Endothelial cell (in vitro differentiated cells): ENCODE measurements at regions not wholly inside any gene's neighbourhood (a gene's known extent, or its start where the extent isn't known, plus 50 kb on each side); places are given as distances from the start of the nearest gene placed in this dataset.
A peak's percentile ranks its signal among the peaks of the same experiment; 100 is the strongest.

ENCODE experiments used
- DNase-seq: peaks from one replicate; pipeline ENCODE4 v3.0.0; 2021; ENCODE audit warnings: low spot score
- H3K27ac Mint-ChIP-seq: one replicate; pipeline ENCODE4 v1.8.0; 2021; ENCODE audit warnings: mixed read lengths, inconsistent platforms; ENCODE audit not compliant: unreplicated experiment
- H3K27me3 Mint-ChIP-seq: one replicate; pipeline ENCODE4 v1.8.0; 2021; ENCODE audit warnings: mild to moderate bottlenecking, moderate library complexity, mixed read lengths, inconsistent platforms; ENCODE audit not compliant: unreplicated experiment
- H3K36me3 Mint-ChIP-seq: one replicate; pipeline ENCODE4 v1.8.0; 2021; ENCODE audit warnings: mild to moderate bottlenecking, low read depth, mixed read lengths, inconsistent platforms; ENCODE audit not compliant: unreplicated experiment
- H3K4me1 Mint-ChIP-seq: one replicate; pipeline ENCODE4 v1.8.0; 2021; ENCODE audit warnings: mild to moderate bottlenecking, mixed read lengths, inconsistent platforms; ENCODE audit not compliant: unreplicated experiment
- H3K4me3 Mint-ChIP-seq: one replicate; pipeline ENCODE4 v1.8.0; 2021; ENCODE audit warnings: mild to moderate bottlenecking, mixed read lengths, inconsistent platforms; ENCODE audit not compliant: unreplicated experiment
- H3K9me3 Mint-ChIP-seq: one replicate; pipeline ENCODE4 v1.8.0; 2021; ENCODE audit warnings: mixed read lengths, inconsistent platforms; ENCODE audit not compliant: unreplicated experiment
- CTCF ChIP-seq: fragments of 200-600 bp; sonication (generic); IDR thresholded peaks from one replicate; pipeline ENCODE4 v1.5.0; 2021; ENCODE audit warnings: antibody characterized with exemption; ENCODE audit not compliant: unreplicated experiment

- no peaks in the 10 kb centered on the region for H3K9me3 Mint-ChIP-seq
Observed at GRCh38 chr1:2886631-2887030, 85.1 kb upstream of the TTC34 start.

GRCh38 chr1:2887941-2888855 is 86.7 kb upstream of the TTC34 start:
- Mint-ChIP-seq H3K36me3 (peaks cover 1% of the 10 kb centered on the region), H3K27ac (no peak overlapping the region), H3K27me3 (peaks cover 8% of the 10 kb centered on the region), H3K9me3 (no peaks in the 10 kb centered on the region), H3K4me3 (no peak overlapping the region), H3K4me1 (no peaks in the 10 kb centered on the region)
- DNase-seq = no peak
- TF ChIP-seq CTCF = no peak

More at GRCh38 chr1:2886631-2887030, 85.1 kb upstream of the TTC34 start:
- no peak for DNase-seq
- TF ChIP-seq CTCF = no peak
- no peaks in the 10 kb centered on the region for H3K4me1 Mint-ChIP-seq
- no peak overlapping the region for H3K4me3 Mint-ChIP-seq
- peaks cover 8% of the 10 kb centered on the region for H3K27me3 Mint-ChIP-seq
- no peak overlapping the region for H3K27ac Mint-ChIP-seq
- no peaks in the 10 kb centered on the region for H3K36me3 Mint-ChIP-seq

GRCh38 chr1:2890221-2890850 is 88.8 kb upstream of the TTC34 start:
- peaks cover 6% of the 10 kb centered on the region for H3K27me3 Mint-ChIP-seq
- no peaks in the 10 kb centered on the region for H3K4me1 Mint-ChIP-seq
- no peaks in the 10 kb centered on the region for H3K9me3 Mint-ChIP-seq
- H3K36me3 Mint-ChIP-seq = peaks cover 3% of the 10 kb centered on the region
- no peak for TF ChIP-seq CTCF
- DNase-seq = no peak
- H3K4me3 Mint-ChIP-seq = peak overlapping the region; percentile 21
- H3K27ac Mint-ChIP-seq = no peak overlapping the region

GRCh38 chr1:2891923-2892448 is 90.5 kb upstream of the TTC34 start:
- DNase-seq = no peak
- no peaks in the 10 kb centered on the region for H3K9me3 Mint-ChIP-seq
- H3K36me3 Mint-ChIP-seq = peaks cover 8% of the 10 kb centered on the region
- H3K4me1 Mint-ChIP-seq = no peaks in the 10 kb centered on the region
- no peak overlapping the region for H3K27ac Mint-ChIP-seq
- TF ChIP-seq CTCF = no peak
- H3K27me3 Mint-ChIP-seq = peaks cover 5% of the 10 kb centered on the region
- H3K4me3 Mint-ChIP-seq = no peak overlapping the region
